ENCODE measurements at regions not wholly inside any gene's neighbourhood (a gene's known extent, or its start where the extent isn't known, plus 50 kb on each side); places are given as distances from the start of the nearest gene placed in this dataset.
A peak's percentile ranks its signal among the peaks of the same experiment; 100 is the strongest.

GRCh38 chr2:116737951-116738350 lies 1076.5 kb upstream of the DDX18 start (continued):
- TF ChIP-seq REST (IDR thresholded peaks at IDR 0.05; ENCODE audit: unreplicated experiment), result no peak
- TF ChIP-seq ZNF114 (CRISPR knock-in tag; IDR thresholded peaks at IDR 0.05), result no peak
- TF ChIP-seq ZNF462 (CRISPR knock-in tag; IDR thresholded peaks at IDR 0.05), result no peak
- TF ChIP-seq JUNB (IDR thresholded peaks at IDR 0.05; ENCODE audit: unreplicated experiment), result no peak

- TF ChIP-seq JUNB (IDR thresholded peaks at IDR 0.05; ENCODE audit: unreplicated experiment) (no peak), CTCF (conservative IDR thresholded peaks at IDR 0.05; ENCODE audit: low read depth in 2 of 2) (peak; percentile 50 to 59)
- no peak overlapping the region for H3K27ac Mint-ChIP-seq
- no peaks in the 10 kb centered on the region for H3K36me3 ChIP-seq (ENCODE audit: insufficient read depth)
- no peaks in the 10 kb centered on the region for H3K36me3 Mint-ChIP-seq (ENCODE audit: low read depth)
- H4K20me1 ChIP-seq (replicated peaks; ENCODE audit: insufficient read depth), result no peaks in the 10 kb centered on the region
- H3K79me2 ChIP-seq (replicated peaks; ENCODE audit: insufficient read depth), result no peaks in the 10 kb centered on the region
- no peaks in the 10 kb centered on the region for H3K27me3 ChIP-seq (ENCODE audit: insufficient read depth)
- no peaks in the 10 kb centered on the region for H3K9me3 Mint-ChIP-seq
- H3K4me3 ChIP-seq, result no peak overlapping the region
- no peaks in the 10 kb centered on the region for H3K9me2 ChIP-seq (ENCODE audit: insufficient read depth)
- H3K4me3 Mint-ChIP-seq, result no peak overlapping the region
- H3K4me1 Mint-ChIP-seq, result no peaks in the 10 kb centered on the region
- DNase-seq (ENCODE audit: low spot score), result no peak
- no peaks in the 10 kb centered on the region for H3F3A ChIP-seq (replicated peaks; ENCODE audit: low read depth)
- no peak overlapping the region for H2AFZ ChIP-seq
- no peak overlapping the region for H3K4me2 ChIP-seq
- H3K27me3 Mint-ChIP-seq (ENCODE audit: insufficient read depth, low read depth, poor library complexity), result no peaks in the 10 kb centered on the region
- H3K4me1 ChIP-seq (ENCODE audit: insufficient read depth), result no peaks in the 10 kb centered on the region
- ATAC-seq, result no peak
- no peak overlapping the region for H3K27ac ChIP-seq (ENCODE audit: low read depth)
These were observed 1067.4 kb upstream of the DDX18 start for GRCh38 chr2:116747103-116747502.
